Hepatocyte (in vitro differentiated cells): ENCODE measurements at regions not wholly inside any gene's neighbourhood (a gene's known extent, or its start where the extent isn't known, plus 50 kb on each side); places are given as distances from the start of the nearest gene placed in this dataset.

ENCODE experiments used
- CTCF ChIP-seq: fragments of 200-600 bp; sonication (generic); IDR thresholded peaks from 2 replicates; pipeline ENCODE4 v1.5.1; 2016; ENCODE audit warnings: antibody characterized with exemption, mild to moderate bottlenecking; ENCODE audit not compliant: poor library complexity
- EZH2 ChIP-seq: fragments of 200-600 bp; sonication (generic); IDR thresholded peaks from 2 replicates; pipeline ENCODE4 v1.6.1; 2016; ENCODE audit warnings: antibody characterized with exemption, mild to moderate bottlenecking, borderline replicate concordance

GRCh38 chr3:178097576-178097975 lies 438.7 kb upstream of the KCNMB2 start:
- TF ChIP-seq EZH2 = no peak
- no peak for TF ChIP-seq CTCF
